HEK293T (cell line): ENCODE measurements at regions not wholly inside any gene's neighbourhood (a gene's known extent, or its start where the extent isn't known, plus 50 kb on each side); places are given as distances from the start of the nearest gene placed in this dataset.

ENCODE experiments used
- ARNT ChIP-seq: fragments of 450-650 bp; IDR thresholded peaks from 2 replicates; pipeline ENCODE4 v1.6.1; 2017; ENCODE audit warnings: mild to moderate bottlenecking
- BHLHE40 ChIP-seq: fragments of 450-650 bp; IDR thresholded peaks from 2 replicates; pipeline ENCODE4 v1.6.1; 2016; ENCODE audit warnings: mild to moderate bottlenecking, moderate library complexity, borderline replicate concordance
- FOXM1 ChIP-seq: fragments of 450-650 bp; IDR thresholded peaks from 2 replicates; pipeline ENCODE4 v1.6.1; 2017; ENCODE audit warnings: mild to moderate bottlenecking, borderline replicate concordance
- L3MBTL2 ChIP-seq: fragments of 450-650 bp; conservative IDR thresholded peaks from 2 replicates; pipeline ENCODE4 v1.6.1; 2016; ENCODE audit warnings: mild to moderate bottlenecking
- LEF1 ChIP-seq: fragments of 450-650 bp; IDR thresholded peaks from 2 replicates; pipeline ENCODE4 v1.6.1; 2017; ENCODE audit warnings: mild to moderate bottlenecking, borderline replicate concordance
- PKNOX1 ChIP-seq: fragments of 450-650 bp; IDR thresholded peaks from 2 replicates; pipeline ENCODE4 v1.6.1; 2016
- ZNF384 ChIP-seq: fragments of 450-650 bp; IDR thresholded peaks from 2 replicates; pipeline ENCODE4 v1.6.1; 2016

GRCh38 chr7:98735801-98736200 is 118.7 kb downstream of the NPTX2 start:
- TF ChIP-seq LEF1, result no peak
- no peak for TF ChIP-seq L3MBTL2
- TF ChIP-seq FOXM1, result no peak
- TF ChIP-seq ZNF384, result no peak
- no peak for TF ChIP-seq ARNT
- no peak for TF ChIP-seq BHLHE40
- TF ChIP-seq PKNOX1, result no peak
